ENCODE measurements at regions not wholly inside any gene's neighbourhood (a gene's known extent, or its start where the extent isn't known, plus 50 kb on each side); places are given as distances from the start of the nearest gene placed in this dataset.
"Not testable (repeated sequence)": the region's sequence is repeated elsewhere in the genome, so short reads cannot be mapped to it uniquely, and the experiment has no call there.

GRCh38 chr11:110347660-110348059 lies 51.2 kb upstream of the RDX start:
- no peak for DNase-seq

- peak; percentile 26 to 33 for DNase-seq
Observed at GRCh38 chr11:110349138-110349996, 53.0 kb upstream of the RDX start.

DNA sequence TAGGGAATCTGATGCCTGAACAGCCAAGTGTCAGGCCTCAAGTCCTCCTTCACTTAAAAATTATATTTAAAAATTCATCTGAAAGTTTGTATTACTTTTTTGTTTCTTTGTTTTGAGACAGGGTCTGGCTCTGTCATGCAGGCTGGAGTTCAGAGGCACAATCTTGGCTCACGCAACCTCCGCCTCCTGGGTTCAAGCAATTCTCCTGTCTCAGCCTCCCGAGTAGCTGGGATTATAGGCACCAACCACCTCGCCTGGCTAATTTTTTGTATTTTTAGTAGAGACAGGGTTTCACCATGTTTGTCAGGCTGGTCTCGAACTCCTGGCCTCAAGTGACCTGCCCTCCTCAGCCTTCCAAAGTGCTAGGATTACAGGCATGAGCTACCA lies 53.6 kb upstream of the RDX start:
- not testable (repeated sequence) for DNase-seq

- no peak for DNase-seq
Observed at GRCh38 chr11:110355011-110355744, 58.8 kb upstream of the RDX start.

GRCh38 chr11:110356762-110357671 lies 60.6 kb upstream of the RDX start:
- no peak for DNase-seq

DNA sequence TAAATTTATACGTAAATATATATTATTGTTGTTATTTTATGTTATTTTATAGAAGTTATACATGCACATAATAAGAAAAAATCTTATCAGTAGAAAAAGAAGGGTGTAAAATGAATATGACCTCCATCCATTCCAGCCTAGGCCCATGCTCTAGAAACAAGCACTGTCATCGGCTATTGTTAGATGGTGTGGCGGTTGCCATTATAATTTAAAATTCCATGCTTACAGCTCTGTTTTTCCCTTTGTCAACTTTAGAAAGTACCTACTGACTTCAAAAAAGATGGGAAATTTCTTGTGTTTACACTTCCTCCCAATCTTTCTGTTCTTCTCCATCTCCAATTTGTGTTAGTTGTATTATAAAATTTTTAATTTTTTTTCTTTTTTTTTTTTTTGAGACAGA lies 61.9 kb upstream of the RDX start:
- DNase-seq: no peak

- DNase-seq: not testable (repeated sequence)
Observed at GRCh38 chr11:110360781-110361408, 64.5 kb upstream of the RDX start.

- DNase-seq: no peak
Observed at GRCh38 chr11:110362971-110363509, 66.6 kb upstream of the RDX start.

- no peak for DNase-seq
Observed at GRCh38 chr11:110366291-110366690, 63.5 kb upstream of the FDX1 start.

DNA sequence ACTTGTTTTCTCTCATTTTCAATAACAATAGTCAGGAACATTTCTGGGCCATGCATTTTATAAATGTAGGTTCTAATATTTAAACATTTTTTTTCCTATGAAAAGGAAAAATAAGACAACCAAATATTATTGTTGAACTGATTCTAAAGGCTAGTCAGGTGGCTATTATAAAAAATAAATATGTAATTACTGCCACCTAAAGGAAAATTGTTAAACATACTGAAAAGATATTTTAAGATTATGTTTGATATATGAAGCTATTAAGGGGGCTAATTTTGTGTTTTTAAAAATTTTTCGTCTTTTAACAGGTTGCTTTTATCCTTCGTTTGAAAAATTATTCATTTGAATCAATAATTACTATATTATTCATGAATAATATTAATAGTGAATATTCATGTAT lies 62.2 kb upstream of the FDX1 start:
- no peak for DNase-seq

DNA sequence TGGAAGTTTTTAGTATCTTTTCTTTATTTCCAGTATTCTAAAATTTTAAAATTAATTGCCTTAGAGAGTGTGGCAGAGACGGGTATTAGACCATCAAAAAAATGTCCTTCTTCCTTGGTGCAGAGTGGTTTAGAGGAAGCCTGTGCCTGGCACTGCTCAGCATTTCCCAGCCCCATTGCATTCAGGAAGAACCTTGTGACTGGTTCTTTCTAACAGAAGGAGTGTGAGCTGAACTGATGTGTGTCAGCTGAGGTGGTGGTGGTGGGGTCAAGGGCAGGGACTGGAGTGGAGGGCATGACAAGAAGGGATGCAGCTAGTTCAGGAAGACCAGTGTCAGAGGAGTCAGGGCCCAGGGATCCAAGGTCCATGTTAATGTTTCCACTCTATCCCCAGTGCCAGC lies 58.7 kb upstream of the FDX1 start:
- DNase-seq: no peak

DNA sequence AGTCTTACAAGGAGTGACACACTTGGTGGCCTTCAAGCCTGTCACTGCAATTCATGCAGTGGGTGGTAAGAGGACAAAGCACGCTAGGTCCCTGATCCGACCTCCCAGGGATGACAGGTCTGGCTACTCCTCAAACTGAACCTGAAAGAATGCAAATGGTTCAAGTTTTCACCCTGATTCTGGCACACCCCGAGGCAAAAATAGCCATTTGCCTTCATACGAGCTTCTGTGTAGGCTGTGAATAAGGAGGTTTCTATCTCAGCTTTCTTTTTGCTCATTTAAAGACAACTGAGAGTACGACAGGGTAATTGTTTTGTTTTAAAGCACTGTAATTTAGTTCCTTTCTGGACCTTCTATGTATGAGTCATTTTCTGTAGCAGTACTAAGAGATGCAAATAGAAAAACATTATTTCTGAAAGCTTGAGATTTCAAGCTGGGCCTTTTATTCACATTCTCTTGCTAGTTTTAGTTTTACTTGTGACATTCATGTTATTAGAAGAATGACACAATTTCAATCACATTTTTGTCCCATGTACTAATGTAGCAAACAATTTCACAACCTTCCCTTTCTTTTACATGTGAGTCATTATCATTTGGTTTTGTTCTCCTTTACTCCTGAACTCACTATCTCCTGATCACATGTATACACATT lies 56.6 kb upstream of the FDX1 start:
- DNase-seq: no peak

- no peak for DNase-seq
Observed at GRCh38 chr11:110374921-110375320, 54.8 kb upstream of the FDX1 start.

DNA sequence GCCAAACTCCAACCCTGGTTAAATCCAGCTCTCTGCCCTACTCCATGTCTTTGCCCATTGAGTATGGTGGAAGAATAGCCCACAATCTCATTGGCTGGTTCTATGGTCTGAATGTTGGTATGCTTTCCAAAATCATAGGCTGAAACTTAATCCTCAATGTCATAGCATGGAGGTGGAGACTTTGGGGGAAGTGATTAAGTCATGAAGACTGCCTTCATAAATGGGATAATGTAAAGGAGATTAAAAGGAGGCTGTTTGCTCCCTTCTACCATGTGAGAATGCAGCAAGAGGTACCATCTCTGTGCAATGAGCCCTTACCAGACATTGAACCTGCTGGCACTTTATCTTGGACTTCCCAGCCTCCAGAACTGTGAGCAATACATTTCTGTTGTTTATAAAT lies 54.4 kb upstream of the FDX1 start:
- no peak for DNase-seq

GRCh38 chr11:110376021-110376420 lies 53.7 kb upstream of the FDX1 start:
- no peak for DNase-seq

DNA sequence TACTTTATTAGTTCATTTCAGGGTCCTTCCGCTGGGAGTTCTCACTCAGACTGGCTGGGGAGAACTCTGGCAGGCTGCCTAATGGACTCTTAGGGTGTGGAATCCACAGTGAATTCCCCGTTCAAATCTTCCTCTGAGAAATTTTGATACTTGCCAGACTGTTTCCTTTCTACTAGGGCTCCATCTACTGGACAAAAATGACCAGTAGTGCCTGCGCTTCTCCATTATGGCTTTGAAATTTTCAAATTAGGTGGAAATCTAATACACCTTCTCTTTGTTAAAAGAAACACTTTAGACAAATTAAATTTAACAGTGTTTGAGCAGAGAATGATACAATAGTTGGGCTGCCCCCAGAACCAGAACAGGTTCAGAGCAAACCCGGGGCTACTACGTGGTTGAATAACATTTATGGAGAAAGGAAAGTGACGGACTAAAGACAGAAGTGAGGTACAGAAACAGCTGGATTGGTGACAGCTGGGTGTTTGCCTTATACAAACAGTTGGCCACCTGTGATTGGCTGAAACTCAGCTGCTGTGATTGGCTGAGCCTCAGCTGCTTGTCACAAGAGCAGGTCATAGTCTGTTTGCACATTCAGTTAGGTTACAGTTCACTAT lies 52.9 kb upstream of the FDX1 start:
- peak; percentile 1 to 18 for DNase-seq

DNA sequence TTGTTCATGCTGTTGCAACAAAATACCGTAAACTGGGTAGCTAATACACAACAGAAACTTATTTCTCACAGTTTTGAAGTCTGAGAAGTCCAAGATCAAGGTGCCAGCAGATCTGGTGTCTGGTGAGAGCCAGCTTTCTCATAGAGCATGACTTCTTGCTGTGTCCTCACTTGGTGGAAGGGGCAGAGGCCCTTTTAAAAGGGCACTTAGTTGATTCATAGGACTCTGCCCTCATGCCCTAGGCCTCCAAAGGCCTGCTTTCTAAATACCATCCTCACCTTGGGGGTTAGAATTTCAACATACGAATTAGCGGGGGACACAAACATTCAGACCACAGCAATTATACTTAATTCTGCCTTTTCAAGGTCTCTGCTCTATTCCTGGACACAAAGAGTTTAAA lies 52.3 kb upstream of the FDX1 start:
- DNase-seq: no peak

GRCh38 chr11:110379261-110379660 lies 50.5 kb upstream of the FDX1 start:
- DNase-seq: no peak

GRCh38 chr11:110379936-110380335 lies 49.8 kb upstream of the FDX1 start:
- DNase-seq: no peak
